SK-N-SH (cell line): ENCODE measurements at regions not wholly inside any gene's neighbourhood (a gene's known extent, or its start where the extent isn't known, plus 50 kb on each side); places are given as distances from the start of the nearest gene placed in this dataset.

Source experiments
- CTCF ChIA-PET: fragments of 300-600, 350-600 bp; formaldehyde crosslinking; extraction: SDS; loops from one replicate; lab custom pipeline; 2021; lab: Yijun Ruan, JAX
- POLR2A ChIA-PET: fragments of 350-600 bp; sonication (Branson Sonifier 250); formaldehyde crosslinking; extraction: SDS; loops from one replicate; lab custom pipeline; 2020; ENCODE audit warnings: antibody characterized with exemption, inconsistent platforms; lab: Yijun Ruan, JAX
- DNase-seq: peaks from one replicate; pipeline ENCODE4 v3.0.0; 2012
- H2AFZ ChIP-seq: fragments of 200-600 bp; sonication (generic); 2 replicates; pipeline ENCODE4 v1.8.1; 2016; ENCODE audit warnings: antibody characterized with exemption, mild to moderate bottlenecking, low read depth
- H3F3A ChIP-seq: fragments of 200-600 bp; sonication (generic); replicated peaks from 2 replicates; pipeline ENCODE3; 2016; ENCODE audit warnings: antibody characterized with exemption, mild to moderate bottlenecking; ENCODE audit not compliant: insufficient read depth
- H3K27ac ChIP-seq, 2 experiments: fragments of 200-500 bp in 1 of 2; fragments of 200-600 bp in 1 of 2; sonication (Bioruptor generic) in 1 of 2; sonication (generic), shearing (Covaris generic) in 1 of 2; 2 replicates each; pipeline versions ENCODE4 v1.5.1 to v1.6.1; 2014 to 2016; ENCODE audit warnings: low read depth in 2 of 2, inconsistent platforms in 1 of 2, low read length in 1 of 2, mild to moderate bottlenecking in 1 of 2, mixed read lengths in 1 of 2
- H3K27me3 ChIP-seq: fragments of 200-600 bp; sonication (generic), shearing (Covaris generic); 2 replicates; pipeline ENCODE4 v1.6.1; 2016; ENCODE audit warnings: mixed run types; ENCODE audit not compliant: insufficient read depth
- H3K36me3 ChIP-seq, 2 experiments: fragments of 200-500 bp in 1 of 2; fragments of 200-600 bp in 1 of 2; sonication (Bioruptor generic) in 1 of 2; sonication (generic) in 1 of 2; replicated peaks in 1 of 2; 2 replicates each; pipeline versions ENCODE3 to v1.5.1; 2014 to 2016; ENCODE audit warnings: low read length in 1 of 2, mild to moderate bottlenecking in 1 of 2; ENCODE audit not compliant: insufficient read depth in 2 of 2, control insufficient read depth in 1 of 2
- H3K4me1 ChIP-seq, 2 experiments: fragments of 200-500 bp in 1 of 2; fragments of 200-600 bp in 1 of 2; sonication (Bioruptor generic) in 1 of 2; sonication (generic), shearing (Covaris generic) in 1 of 2; 2 replicates each; pipeline versions ENCODE4 v1.5.1 to v1.6.1; 2014 to 2016; ENCODE audit warnings: low read depth in 1 of 2, low read length in 1 of 2, mixed run types in 1 of 2; ENCODE audit not compliant: insufficient read depth in 2 of 2, control insufficient read depth in 1 of 2
- H3K4me2 ChIP-seq: fragments of 200-600 bp; sonication (generic), shearing (Covaris generic); 2 replicates; pipeline ENCODE4 v1.6.1; 2017; ENCODE audit warnings: mixed run types
- H3K4me3 ChIP-seq, 2 experiments: fragments of 200-500 bp in 1 of 2; fragments of 200-600 bp in 1 of 2; sonication (Bioruptor generic) in 1 of 2; sonication (generic), shearing (Covaris generic) in 1 of 2; 2 replicates each; pipeline versions ENCODE4 v1.5.1 to v1.8.1; 2014 to 2016; ENCODE audit warnings: low read depth in 2 of 2, inconsistent platforms in 1 of 2, low read length in 1 of 2, mild to moderate bottlenecking in 1 of 2, mixed read lengths in 1 of 2, moderate library complexity in 1 of 2
- H3K79me2 ChIP-seq: fragments of 200-600 bp; sonication (generic); 2 replicates; pipeline ENCODE4 v1.8.1; 2017; ENCODE audit warnings: mild to moderate bottlenecking; ENCODE audit not compliant: insufficient read depth
- H3K9ac ChIP-seq: fragments of 200-600 bp; sonication (generic); 2 replicates; pipeline ENCODE4 v1.6.1; 2017; ENCODE audit warnings: mixed run types
- H3K9me2 ChIP-seq: fragments of 200-600 bp; sonication (generic); 2 replicates; pipeline ENCODE4 v1.6.1; 2017; ENCODE audit warnings: mixed run types
- H3K9me3 ChIP-seq: fragments of 200-600 bp; sonication (generic); 2 replicates; pipeline ENCODE4 v1.6.1; 2017; ENCODE audit warnings: mixed run types, mild to moderate bottlenecking, moderate library complexity
- H4K20me1 ChIP-seq: fragments of 200-600 bp; sonication (generic); 2 replicates; pipeline ENCODE4 v1.6.1; 2017; ENCODE audit warnings: mild to moderate bottlenecking, mixed run types; ENCODE audit not compliant: insufficient read depth
- CHD2 ChIP-seq: fragments of 150-350 bp; IDR thresholded peaks from 2 replicates; pipeline ENCODE4 v1.6.1; 2018; ENCODE audit warnings: low read length; ENCODE audit not compliant: partially characterized antibody
- EZH2phosphoT487 ChIP-seq: fragments of 200-600 bp; sonication (generic); IDR thresholded peaks from 2 replicates; pipeline ENCODE4 v1.6.1; 2017; ENCODE audit warnings: low read depth, mixed run types, mild to moderate bottlenecking, antibody characterized with exemption, moderate library complexity, borderline replicate concordance
- FOSL2 ChIP-seq: IDR thresholded peaks from 2 replicates; pipeline ENCODE4 v1.4.0; 2012; ENCODE audit warnings: low read depth, mild to moderate bottlenecking, moderate library complexity, borderline replicate concordance
- FOXJ3 ChIP-seq: sonication (generic); formaldehyde crosslinking; IDR thresholded peaks from 2 replicates; pipeline ENCODE4 v1.5.1; 2020; ENCODE audit warnings: mild to moderate bottlenecking, missing genetic modification reagents
- GABPA ChIP-seq: IDR thresholded peaks from 2 replicates; pipeline ENCODE4 v1.4.0; 2012; ENCODE audit warnings: low read depth, mild to moderate bottlenecking
- MAX ChIP-seq: IDR thresholded peaks from 2 replicates; pipeline ENCODE4 v1.4.0; 2012; ENCODE audit warnings: low read depth
- PBX3 ChIP-seq: IDR thresholded peaks from 2 replicates; pipeline ENCODE4; 2012
- RAD21 ChIP-seq: IDR thresholded peaks from 2 replicates; pipeline ENCODE4 v1.6.1; 2012; ENCODE audit warnings: mild to moderate bottlenecking, low read length
- RCOR1 ChIP-seq: fragments of 150-350 bp; IDR thresholded peaks from 2 replicates; pipeline ENCODE4 v1.6.1; 2017; ENCODE audit warnings: antibody characterized with exemption, low read length
- RFX5 ChIP-seq: IDR thresholded peaks from 2 replicates; pipeline ENCODE4 v1.6.1; 2012; ENCODE audit warnings: mild to moderate bottlenecking, improper control_type of control experiment, low read length
- RXRA ChIP-seq: IDR thresholded peaks from 2 replicates; pipeline ENCODE4 v1.4.0; 2012; ENCODE audit warnings: low read depth, mild to moderate bottlenecking, borderline replicate concordance
- TAF1 ChIP-seq: IDR thresholded peaks from 2 replicates; pipeline ENCODE4 v1.6.1; 2012; ENCODE audit warnings: low read depth, mild to moderate bottlenecking, low read length, moderate library complexity, borderline replicate concordance
- TCF12 ChIP-seq: IDR thresholded peaks from 2 replicates; pipeline ENCODE4 v1.4.0; 2012
- TEAD4 ChIP-seq: IDR thresholded peaks from 2 replicates; pipeline ENCODE4 v1.4.0; 2012; ENCODE audit warnings: mild to moderate bottlenecking, borderline replicate concordance; ENCODE audit not compliant: insufficient read depth
- USF1 ChIP-seq: IDR thresholded peaks from 2 replicates; pipeline ENCODE4 v1.4.0; 2012; ENCODE audit warnings: low read depth, borderline replicate concordance
- YY1 ChIP-seq: IDR thresholded peaks from 2 replicates; pipeline ENCODE4 v1.4.0; 2012; ENCODE audit warnings: low read depth, mild to moderate bottlenecking
- ZBTB33 ChIP-seq: IDR thresholded peaks from 2 replicates; pipeline ENCODE4 v1.4.0; 2012; ENCODE audit warnings: low read depth, borderline replicate concordance
- WGBS: methylation state at CpG from one replicate; pipeline ENCODE4 v1.1.6; 2017; ENCODE audit warnings: low lambda C conversion rate; 5-methylcytosine and 5-hydroxymethylcytosine counted together

- TF ChIP-seq MAX = no peak
- no peak for TF ChIP-seq TEAD4
- no peak for TF ChIP-seq TCF12
- no peak for TF ChIP-seq ZBTB33
- no peak for TF ChIP-seq YY1
- no peak for TF ChIP-seq USF1
- CTCF ChIA-PET = no interaction called here
- H3K27me3 ChIP-seq = no peaks in the 10 kb centered on the region
These were observed 117.9 kb upstream of the TNRC6C start for GRCh38 chr17:77840513-77841165.

GRCh38 chr17:77841742-77842527, 116.6 kb upstream of the TNRC6C start:
- 90% methylated on average over 7 of the region's 8 CpGs for WGBS
- Histone ChIP-seq H3K27ac (peak overlapping the region in 1 of 2 experiments; percentile 5; a peak in 1 of 4 replicates), H3K9me3 (no peaks in the 10 kb centered on the region), H4K20me1 (no peaks in the 10 kb centered on the region), H3K4me2 (peak overlapping the region; percentile 41; the same call in 1 of the 2 replicates), H2AFZ (peak overlapping the region; percentile 60; the same call in 1 of the 2 replicates), H3K4me1 (peaks cover 0 to 14% of the 10 kb centered on the region in 2 experiments; a peak in 3 of 4 replicates), H3K9ac (no peak overlapping the region), H3K4me3 (no peak overlapping the region), H3K27me3 (no peaks in the 10 kb centered on the region), H3K36me3 (no peaks in the 10 kb centered on the region), H3K9me2 (no peaks in the 10 kb centered on the region), H3F3A (peaks cover 4% of the 10 kb centered on the region), H3K79me2 (no peaks in the 10 kb centered on the region)
- CTCF ChIA-PET = interaction anchor here (1.4 to 1.5 kb wide), 2 partner anchors 73 to 299 kb away, joined by 3 read pairs; no protein-coding TSS in a partner anchor
- POLR2A ChIA-PET = no interaction called here
- DNase-seq = no peak
- TF ChIP-seq RAD21 = no peak
- TF ChIP-seq PBX3 = no peak
- TF ChIP-seq FOSL2 = no peak
- no peak for TF ChIP-seq RXRA
- no peak for TF ChIP-seq EZH2phosphoT487
- no peak for TF ChIP-seq ZBTB33
- no peak for TF ChIP-seq MAX
- TF ChIP-seq TEAD4 = no peak
- TF ChIP-seq GABPA = no peak
- no peak for TF ChIP-seq RCOR1
- TF ChIP-seq TAF1 = no peak
- no peak for TF ChIP-seq TCF12
- TF ChIP-seq RFX5 = no peak
- no peak for TF ChIP-seq CHD2
- TF ChIP-seq FOXJ3 (CRISPR knock-in tag) = no peak

More at GRCh38 chr17:77840513-77841165, 117.9 kb upstream of the TNRC6C start:
- H3K27ac ChIP-seq = no peak overlapping the region
- DNase-seq = no peak
- H3K9ac ChIP-seq = no peak overlapping the region
- no peak overlapping the region for H2AFZ ChIP-seq
- peaks cover 0 to 14% of the 10 kb centered on the region in 2 experiments; a peak in 2 of 4 replicates for H3K4me1 ChIP-seq
- no peak overlapping the region for H3K4me2 ChIP-seq
- 91% methylated on average over 10 of the region's 10 CpGs for WGBS
- no peak overlapping the region for H3K4me3 ChIP-seq
- H3K9me3 ChIP-seq = no peaks in the 10 kb centered on the region
- no peaks in the 10 kb centered on the region for H4K20me1 ChIP-seq
- H3K9me2 ChIP-seq = no peaks in the 10 kb centered on the region
- no peaks in the 10 kb centered on the region for H3K36me3 ChIP-seq
- H3K79me2 ChIP-seq = no peaks in the 10 kb centered on the region
- POLR2A ChIA-PET = no interaction called here
- H3F3A ChIP-seq = peaks cover 4% of the 10 kb centered on the region
